CD4-positive, alpha-beta memory T cell (primary cell): ENCODE measurements at regions not wholly inside any gene's neighbourhood (a gene's known extent, or its start where the extent isn't known, plus 50 kb on each side); places are given as distances from the start of the nearest gene placed in this dataset.

Experiments
- CTCF ChIA-PET: fragments of 350-600 bp; sonication (Branson Sonifier 250); formaldehyde crosslinking; loops from one replicate; lab custom pipeline; 2021; ENCODE audit warnings: inconsistent platforms; ENCODE audit not compliant: partially characterized antibody; lab: Charles Lee
- POLR2A ChIA-PET: fragments of 350-600 bp; sonication (Branson Sonifier 250); formaldehyde crosslinking; loops from one replicate; lab custom pipeline; 2021; ENCODE audit not compliant: partially characterized antibody; lab: Charles Lee
- DNase-seq, 5 donors: peaks; one replicate each; pipeline versions ENCODE4 v3.0.0 to v3.0.0-alpha.2; 2020 to 2022; ENCODE audit warnings: mixed read lengths in 1 of 5
- H3K27ac ChIP-seq: one replicate; pipeline ENCODE4 v1.7.0; 2013; ENCODE audit warnings: low read depth, low read length
- H3K27me3 ChIP-seq: 2 replicates; pipeline ENCODE4 v1.7.0; 2013; ENCODE audit warnings: mild to moderate bottlenecking, low read length, moderate library complexity; ENCODE audit not compliant: insufficient read depth
- H3K36me3 ChIP-seq: 2 replicates; pipeline ENCODE4 v1.7.0; 2013; ENCODE audit warnings: mild to moderate bottlenecking, low read length, moderate library complexity; ENCODE audit not compliant: insufficient read depth
- H3K4me1 ChIP-seq: 2 replicates; pipeline ENCODE4 v1.7.0; 2013; ENCODE audit warnings: mild to moderate bottlenecking, low read length, moderate library complexity; ENCODE audit not compliant: insufficient read depth
- H3K4me3 ChIP-seq, 2 donors: one replicate each; pipeline ENCODE4 v1.7.0; 2013; ENCODE audit warnings: low read length in 2 of 2, mild to moderate bottlenecking in 1 of 2
- H3K9me3 ChIP-seq, 2 donors: one replicate each; pipeline ENCODE4 v1.7.0; 2013; ENCODE audit warnings: low read length in 2 of 2, control low read depth in 1 of 2; ENCODE audit not compliant: control insufficient read depth in 1 of 2
- H3K27ac Mint-ChIP-seq, 7 donors: one replicate each; pipeline ENCODE4 v1.8.0; 2020 to 2021; ENCODE audit warnings: mixed read lengths in 7 of 7, mild to moderate bottlenecking in 6 of 7, inconsistent platforms in 3 of 7, moderate library complexity in 3 of 7
- H3K27me3 Mint-ChIP-seq, 2 donors: one replicate each; pipeline ENCODE4 v1.8.0; 2020 to 2021; ENCODE audit warnings: mixed read lengths in 2 of 2
- H3K36me3 Mint-ChIP-seq, 2 donors: one replicate each; pipeline ENCODE4 v1.8.0; 2020 to 2021; ENCODE audit warnings: mixed read lengths in 2 of 2, inconsistent platforms in 1 of 2, mild to moderate bottlenecking in 1 of 2
- H3K4me1 Mint-ChIP-seq, 4 donors: one replicate each; pipeline ENCODE4 v1.8.0; 2020 to 2021; ENCODE audit warnings: mixed read lengths in 4 of 4, mild to moderate bottlenecking in 1 of 4
- H3K4me3 Mint-ChIP-seq, 8 donors: one replicate each; pipeline ENCODE4 v1.8.0; 2020 to 2021; ENCODE audit warnings: mixed read lengths in 8 of 8, mild to moderate bottlenecking in 7 of 8, moderate library complexity in 6 of 8, inconsistent platforms in 3 of 8
- H3K9me3 Mint-ChIP-seq, 8 donors: one replicate each; pipeline ENCODE4 v1.8.0; 2020 to 2021; ENCODE audit warnings: mixed read lengths in 8 of 8, mild to moderate bottlenecking in 5 of 8, inconsistent platforms in 3 of 8, moderate library complexity in 1 of 8
- intact Hi-C: fragments of 100-400 bp; cut with micrococcal nuclease; formaldehyde crosslinking; loops from one replicate; pipeline ENCODE4 v1.15.1; 2023

DNA sequence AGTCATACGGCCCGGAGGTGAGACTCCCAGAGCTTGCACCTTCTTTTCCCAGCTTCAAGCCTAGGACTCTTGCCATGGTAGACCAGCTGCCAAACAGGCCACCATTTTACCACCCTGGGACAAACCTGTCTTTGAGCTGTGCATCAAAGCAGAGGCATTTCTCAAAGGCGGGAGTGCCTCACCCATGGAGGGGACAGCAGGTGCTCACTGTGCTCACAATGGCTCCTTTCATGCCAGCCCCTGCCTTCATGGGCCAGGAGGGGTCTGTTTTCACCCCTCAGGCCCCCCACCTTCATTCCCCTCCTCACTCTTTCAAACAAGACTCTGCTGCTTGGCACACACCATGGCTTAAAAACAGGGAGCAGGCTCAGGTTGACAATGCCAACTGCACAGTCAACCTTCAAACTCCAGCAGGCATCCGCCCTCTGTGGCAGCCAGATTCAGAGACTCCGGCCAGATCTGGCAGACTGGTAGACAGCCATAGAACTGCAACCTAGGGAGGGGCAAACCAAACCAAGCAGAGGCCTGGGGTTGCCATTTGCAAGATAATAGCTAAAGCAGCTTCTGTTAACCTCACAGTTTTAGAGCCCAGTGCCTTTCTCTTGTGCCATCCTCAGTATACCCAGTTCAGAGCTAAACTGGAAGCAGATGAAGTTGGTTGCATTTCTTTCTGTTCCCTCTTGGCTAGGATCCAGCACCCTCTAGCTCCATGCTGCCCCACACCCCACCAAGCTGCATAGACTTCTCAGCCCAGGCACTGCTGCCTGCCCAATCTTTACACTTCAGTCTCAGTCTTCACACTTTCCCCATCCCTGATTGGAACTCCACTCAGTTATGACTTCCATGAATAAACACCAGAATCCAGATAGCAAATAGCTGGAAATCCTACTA is 93.9 kb upstream of the SPATA13 start:
- CTCF ChIA-PET = interaction anchor here (1.4 kb wide), 2 partner anchors 16 to 23 kb away, joined by 3 to 4 read pairs; no protein-coding TSS in a partner anchor
- Mint-ChIP-seq H3K4me1 (peaks cover 2 to 10% (median 8%) of the 10 kb centered on the region in 4 donors), H3K4me3 (no peak overlapping the region), H3K36me3 (no peaks in the 10 kb centered on the region), H3K27me3 (peaks cover 4 to 6% of the 10 kb centered on the region in 2 donors), H3K9me3 (peaks cover 0 to 2% (median 0%) of the 10 kb centered on the region in 8 donors), H3K27ac (no peak overlapping the region)
- intact Hi-C loops = no loop called here
- Histone ChIP-seq H3K36me3 (no peaks in the 10 kb centered on the region), H3K9me3 (no peaks in the 10 kb centered on the region), H3K4me1 (no peaks in the 10 kb centered on the region), H3K27ac (no peak overlapping the region), H3K4me3 (no peak overlapping the region), H3K27me3 (no peaks in the 10 kb centered on the region)
- POLR2A ChIA-PET = no interaction called here
- DNase-seq = no peak

DNA sequence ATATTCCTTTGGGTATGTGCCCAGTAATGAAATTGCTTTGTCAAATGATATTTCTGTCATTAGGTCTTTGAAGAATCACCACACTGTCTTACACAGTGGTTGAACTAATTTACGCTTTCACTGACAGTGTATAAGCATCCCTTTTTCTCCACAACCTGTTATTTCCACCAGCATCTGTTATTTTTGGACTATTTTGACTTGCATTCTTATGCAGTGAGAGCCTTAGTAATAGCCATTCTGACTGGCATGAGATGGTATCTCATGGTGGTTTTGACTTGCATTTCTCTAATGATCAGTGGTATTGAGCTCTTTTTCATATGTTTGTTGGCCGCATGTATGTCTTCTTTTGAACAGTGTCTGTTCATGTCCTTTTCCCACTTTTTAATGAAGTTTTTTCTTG is 92.0 kb upstream of the SPATA13 start:
- Mint-ChIP-seq H3K36me3 (no peaks in the 10 kb centered on the region), H3K4me3 (no peak overlapping the region), H3K4me1 (peaks cover 2 to 6% (median 6%) of the 10 kb centered on the region in 4 donors), H3K27ac (no peak overlapping the region), H3K27me3 (peaks cover 0 to 5% of the 10 kb centered on the region in 2 donors), H3K9me3 (peaks cover 0 to 2% (median 0%) of the 10 kb centered on the region in 8 donors)
- Histone ChIP-seq H3K27me3 (no peaks in the 10 kb centered on the region), H3K4me1 (no peaks in the 10 kb centered on the region), H3K9me3 (no peaks in the 10 kb centered on the region), H3K4me3 (no peak overlapping the region), H3K27ac (no peak overlapping the region), H3K36me3 (no peaks in the 10 kb centered on the region)
- CTCF ChIA-PET = no interaction called here
- intact Hi-C loops = no loop called here
- DNase-seq = no peak
- POLR2A ChIA-PET = no interaction called here

GRCh38 chr13:24071016-24071415 is 89.5 kb upstream of the SPATA13 start:
- no peak for DNase-seq
- Histone ChIP-seq H3K9me3 (no peaks in the 10 kb centered on the region), H3K27me3 (no peaks in the 10 kb centered on the region), H3K36me3 (no peaks in the 10 kb centered on the region), H3K4me1 (no peaks in the 10 kb centered on the region), H3K27ac (no peak overlapping the region), H3K4me3 (no peak overlapping the region)
- Mint-ChIP-seq H3K4me3 (no peak overlapping the region), H3K27ac (no peak overlapping the region), H3K4me1 (no peaks in the 10 kb centered on the region), H3K9me3 (peaks cover 0 to 2% (median 0%) of the 10 kb centered on the region in 8 donors), H3K27me3 (peaks cover 2 to 4% of the 10 kb centered on the region in 2 donors), H3K36me3 (no peaks in the 10 kb centered on the region)
- POLR2A ChIA-PET = no interaction called here
- intact Hi-C loops = no loop called here
- CTCF ChIA-PET = no interaction called here

GRCh38 chr13:24071423-24072075 is 89.0 kb upstream of the SPATA13 start:
- Histone ChIP-seq H3K36me3 (no peaks in the 10 kb centered on the region), H3K9me3 (no peaks in the 10 kb centered on the region), H3K27me3 (no peaks in the 10 kb centered on the region), H3K27ac (no peak overlapping the region), H3K4me1 (no peaks in the 10 kb centered on the region), H3K4me3 (no peak overlapping the region)
- H3K27ac Mint-ChIP-seq = no peak overlapping the region
- CTCF ChIA-PET = no interaction called here
- intact Hi-C loops = no loop called here
- no peak for DNase-seq
- H3K36me3 Mint-ChIP-seq = no peaks in the 10 kb centered on the region
- H3K9me3 Mint-ChIP-seq = peaks cover 0 to 2% (median 0%) of the 10 kb centered on the region in 8 donors
- H3K4me3 Mint-ChIP-seq = no peak overlapping the region
- H3K27me3 Mint-ChIP-seq = peaks cover 5 to 6% of the 10 kb centered on the region in 2 donors
- POLR2A ChIA-PET = no interaction called here
- H3K4me1 Mint-ChIP-seq = peaks cover 0 to 1% (median 0%) of the 10 kb centered on the region in 4 donors

DNA sequence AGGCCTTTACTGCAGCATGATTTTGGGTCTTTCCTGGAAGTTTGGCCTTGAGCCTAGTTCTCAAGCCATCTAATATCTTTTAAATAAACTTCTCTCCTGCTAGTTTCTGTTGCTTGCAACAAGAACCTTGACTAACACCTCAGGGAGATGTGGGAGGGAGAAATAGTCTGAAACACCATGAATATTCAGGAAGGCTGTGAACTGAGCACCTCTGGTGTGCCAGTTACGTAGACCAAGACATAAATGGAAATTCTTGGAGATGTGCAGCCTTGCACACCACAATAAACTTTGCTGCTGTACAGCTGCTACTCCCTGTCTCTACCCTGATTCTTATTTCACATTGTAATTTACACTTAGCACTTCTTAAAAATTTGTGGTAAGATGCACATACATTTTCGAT is 86.9 kb upstream of the SPATA13 start:
- POLR2A ChIA-PET = no interaction called here
- CTCF ChIA-PET = no interaction called here
- peaks cover 6 to 10% of the 10 kb centered on the region in 2 donors for H3K27me3 Mint-ChIP-seq

DNA sequence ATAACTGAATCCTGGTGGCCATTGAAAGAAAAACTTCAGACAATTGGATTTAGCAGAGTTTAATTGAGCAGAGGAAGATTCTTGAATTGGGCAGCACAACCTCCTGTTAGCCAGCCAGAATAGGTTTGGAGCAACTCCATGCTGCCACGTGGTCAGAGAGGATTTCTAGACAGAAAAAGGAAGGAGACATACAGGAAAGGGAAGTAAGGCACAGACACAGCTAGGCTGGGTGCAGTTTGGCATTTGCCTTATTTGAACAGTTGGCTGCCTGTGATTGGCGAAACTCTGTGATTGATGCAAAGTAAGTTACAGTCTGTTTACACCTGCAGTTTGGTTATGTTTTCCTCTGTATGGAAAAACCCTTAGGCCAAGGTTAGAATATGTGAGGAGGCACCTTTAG is 85.8 kb upstream of the SPATA13 start:
- no peak overlapping the region for H3K4me3 ChIP-seq
- H3K27me3 ChIP-seq = no peaks in the 10 kb centered on the region
- H3K4me1 ChIP-seq = no peaks in the 10 kb centered on the region
- Mint-ChIP-seq H3K4me3 (no peak overlapping the region), H3K9me3 (peaks cover 0 to 3% (median 0%) of the 10 kb centered on the region in 8 donors), H3K27me3 (peaks cover 6 to 10% of the 10 kb centered on the region in 2 donors), H3K36me3 (no peaks in the 10 kb centered on the region), H3K27ac (no peak overlapping the region), H3K4me1 (peaks cover 0 to 1% (median 0%) of the 10 kb centered on the region in 4 donors)
- H3K36me3 ChIP-seq = no peaks in the 10 kb centered on the region
- DNase-seq = no peak
- CTCF ChIA-PET = no interaction called here
- no peak overlapping the region for H3K27ac ChIP-seq
- intact Hi-C loops = no loop called here
- POLR2A ChIA-PET = interaction anchor here (0.5 kb wide), 1 partner anchor 214 kb away, joined by 3 read pairs; no protein-coding TSS in a partner anchor
- no peaks in the 10 kb centered on the region for H3K9me3 ChIP-seq

More for the DNA sequence above, 86.9 kb upstream of the SPATA13 start:
- H3K9me3 ChIP-seq = no peaks in the 10 kb centered on the region
- no peak overlapping the region for H3K27ac ChIP-seq
- no peaks in the 10 kb centered on the region for H3K4me1 ChIP-seq
- Mint-ChIP-seq H3K4me3 (no peak overlapping the region), H3K36me3 (no peaks in the 10 kb centered on the region), H3K4me1 (peaks cover 0 to 1% (median 0%) of the 10 kb centered on the region in 4 donors), H3K9me3 (peaks cover 0 to 2% (median 0%) of the 10 kb centered on the region in 8 donors), H3K27ac (no peak overlapping the region)
- no peaks in the 10 kb centered on the region for H3K27me3 ChIP-seq
- no peak for DNase-seq
- intact Hi-C loops = no loop called here
- H3K4me3 ChIP-seq = no peak overlapping the region
- no peaks in the 10 kb centered on the region for H3K36me3 ChIP-seq
